HUES64 (cell line): ENCODE measurements at regions not wholly inside any gene's neighbourhood (a gene's known extent, or its start where the extent isn't known, plus 50 kb on each side); places are given as distances from the start of the nearest gene placed in this dataset.

Source experiments
- H3K27ac ChIP-seq: 2 replicates; pipeline ENCODE4 v1.7.0; 2013; ENCODE audit warnings: low read depth, low read length, inconsistent platforms
- H3K27me3 ChIP-seq: 2 replicates; pipeline ENCODE4 v1.6.1; 2013; ENCODE audit warnings: mild to moderate bottlenecking, low read length; ENCODE audit not compliant: insufficient read depth
- H3K36me3 ChIP-seq: 2 replicates; pipeline ENCODE4 v1.6.1; 2013; ENCODE audit warnings: mild to moderate bottlenecking, low read length; ENCODE audit not compliant: insufficient read depth
- H3K4me1 ChIP-seq: 2 replicates; pipeline ENCODE4 v1.6.1; 2013; ENCODE audit warnings: mild to moderate bottlenecking, low read length, moderate library complexity; ENCODE audit not compliant: insufficient read depth
- H3K4me3 ChIP-seq: 2 replicates; pipeline ENCODE4 v1.5.1; 2013; ENCODE audit warnings: mild to moderate bottlenecking, low read length, moderate library complexity
- H3K9ac ChIP-seq: 2 replicates; pipeline ENCODE4 v1.6.1; 2013; ENCODE audit warnings: mild to moderate bottlenecking, low read depth, low read length
- H3K9me3 ChIP-seq: 2 replicates; pipeline ENCODE4 v1.6.1; 2013; ENCODE audit warnings: low read depth, low read length; ENCODE audit not compliant: insufficient read depth
- WGBS: fragments of 150-250, 120-280 bp; methylation state at CpG from one replicate; pipeline ENCODE4 v1.1.7; 2013; ENCODE audit warnings: missing lambda C conversion rate; 5-methylcytosine and 5-hydroxymethylcytosine counted together

GRCh38 chr9:105129731-105130130 is 114.7 kb upstream of the SLC44A1 start:
- H3K27ac ChIP-seq, result no peak overlapping the region
- no peak overlapping the region for H3K4me3 ChIP-seq
- 76% methylated on average over 1 of the region's 1 CpG for WGBS

GRCh38 chr9:105131981-105132380 is 112.5 kb upstream of the SLC44A1 start:
- Histone ChIP-seq H3K9me3 (no peaks in the 10 kb centered on the region), H3K27ac (no peak overlapping the region), H3K27me3 (no peaks in the 10 kb centered on the region), H3K36me3 (no peaks in the 10 kb centered on the region), H3K4me1 (0 out of 2 replicates have a peak, but pooled peaks cover 4% of the 10 kb centered on the region), H3K9ac (no peak overlapping the region), H3K4me3 (no peak overlapping the region)
- 93% methylated on average over 3 of the region's 3 CpGs for WGBS

More at GRCh38 chr9:105129731-105130130, 114.7 kb upstream of the SLC44A1 start:
- Histone ChIP-seq H3K27me3 (no peaks in the 10 kb centered on the region), H3K36me3 (no peaks in the 10 kb centered on the region), H3K9ac (no peak overlapping the region), H3K4me1 (peaks cover 6% of the 10 kb centered on the region; the same call in 1 of the 2 replicates), H3K9me3 (no peaks in the 10 kb centered on the region)

DNA sequence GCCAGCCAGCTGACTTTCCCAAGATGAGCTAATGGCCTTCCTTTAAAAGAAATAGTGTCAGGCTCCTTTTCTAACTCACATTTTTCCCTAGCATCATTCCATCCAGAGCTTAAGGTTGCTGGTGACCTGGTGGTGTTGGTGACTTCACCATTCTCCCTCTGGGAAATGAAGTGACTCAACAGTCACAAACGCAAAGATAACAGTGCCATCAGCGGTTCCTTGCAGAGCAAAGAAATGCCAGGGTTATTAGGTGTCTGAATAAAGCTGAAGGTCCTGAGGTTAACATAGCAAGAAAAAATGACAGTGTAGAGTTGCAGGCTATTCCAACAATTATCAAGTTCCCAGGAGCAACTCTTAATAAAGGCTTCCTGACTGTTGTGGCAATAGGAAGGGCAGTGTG is 111.8 kb upstream of the SLC44A1 start:
- no peaks in the 10 kb centered on the region for H3K36me3 ChIP-seq
- no peaks in the 10 kb centered on the region for H3K27me3 ChIP-seq
- H3K4me1 ChIP-seq, result 0 out of 2 replicates have a peak, but pooled peaks cover 4% of the 10 kb centered on the region
- no peak overlapping the region for H3K9ac ChIP-seq
- H3K9me3 ChIP-seq, result no peaks in the 10 kb centered on the region
- 72% methylated on average over 2 of the region's 2 CpGs for WGBS
- H3K27ac ChIP-seq, result no peak overlapping the region
- H3K4me3 ChIP-seq, result no peak overlapping the region

DNA sequence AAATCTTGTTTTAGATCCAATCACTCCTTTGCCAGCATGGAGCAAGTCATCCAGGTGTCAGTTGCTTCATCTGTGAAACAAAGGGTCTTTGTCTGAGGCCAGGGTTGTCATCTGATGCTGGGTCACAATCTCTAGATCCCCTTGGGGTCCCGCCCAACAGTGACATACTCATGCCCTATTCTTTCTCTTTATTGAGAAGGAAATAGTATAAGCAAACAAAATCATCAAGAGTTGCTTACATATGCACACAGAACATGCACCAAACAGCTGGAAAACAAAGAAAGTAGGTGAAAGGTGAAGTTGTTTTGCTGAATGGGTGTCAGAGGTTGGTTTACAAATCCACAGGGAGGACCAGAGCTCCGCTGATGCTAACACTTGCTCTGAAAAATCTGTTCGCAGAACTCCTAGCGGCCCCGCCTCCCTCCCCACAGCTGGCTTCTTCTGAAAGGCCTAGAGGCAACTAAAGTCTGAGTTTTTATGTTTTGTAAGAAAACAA is 106.1 kb upstream of the SLC44A1 start:
- 0% methylated on average over 4 of the region's 5 CpGs for WGBS
- no peak overlapping the region for H3K4me3 ChIP-seq

GRCh38 chr9:105141146-105141975 is 103.1 kb upstream of the SLC44A1 start:
- Histone ChIP-seq H3K9me3 (no peaks in the 10 kb centered on the region), H3K4me3 (no peak overlapping the region), H3K27me3 (no peaks in the 10 kb centered on the region), H3K4me1 (peaks cover 26% of the 10 kb centered on the region), H3K36me3 (no peaks in the 10 kb centered on the region), H3K27ac (no peak overlapping the region), H3K9ac (no peak overlapping the region)
- WGBS, result 87% methylated on average over 5 of the region's 5 CpGs

More for the DNA sequence above, 106.1 kb upstream of the SLC44A1 start:
- Histone ChIP-seq H3K27me3 (no peaks in the 10 kb centered on the region), H3K27ac (peak overlapping the region; percentile 91; the same call in 1 of the 2 replicates), H3K9me3 (no peaks in the 10 kb centered on the region), H3K36me3 (no peaks in the 10 kb centered on the region), H3K9ac (no peak overlapping the region), H3K4me1 (peaks cover 26% of the 10 kb centered on the region)

GRCh38 chr9:105141976-105142250 is 102.5 kb upstream of the SLC44A1 start:
- no peak overlapping the region for H3K27ac ChIP-seq
- H3K9ac ChIP-seq, result no peak overlapping the region
- WGBS, result 89% methylated on average over 1 of the region's 1 CpG
- no peaks in the 10 kb centered on the region for H3K27me3 ChIP-seq
- H3K36me3 ChIP-seq, result no peaks in the 10 kb centered on the region
- no peaks in the 10 kb centered on the region for H3K9me3 ChIP-seq
- H3K4me1 ChIP-seq, result peaks cover 26% of the 10 kb centered on the region
- no peak overlapping the region for H3K4me3 ChIP-seq

GRCh38 chr9:105142406-105143135 is 101.9 kb upstream of the SLC44A1 start:
- Histone ChIP-seq H3K4me3 (no peak overlapping the region), H3K9me3 (no peaks in the 10 kb centered on the region), H3K27me3 (no peaks in the 10 kb centered on the region), H3K9ac (no peak overlapping the region), H3K36me3 (no peaks in the 10 kb centered on the region), H3K27ac (no peak overlapping the region), H3K4me1 (peaks cover 26% of the 10 kb centered on the region)
- 92% methylated on average over 7 of the region's 8 CpGs for WGBS

GRCh38 chr9:105143136-105143430 is 101.4 kb upstream of the SLC44A1 start:
- Histone ChIP-seq H3K4me3 (no peak overlapping the region), H3K27ac (no peak overlapping the region), H3K9ac (no peak overlapping the region), H3K36me3 (no peaks in the 10 kb centered on the region), H3K9me3 (no peaks in the 10 kb centered on the region), H3K4me1 (peaks cover 26% of the 10 kb centered on the region), H3K27me3 (no peaks in the 10 kb centered on the region)
- WGBS, result 94% methylated on average over 6 of the region's 6 CpGs

GRCh38 chr9:105144076-105144475 is 100.4 kb upstream of the SLC44A1 start:
- Histone ChIP-seq H3K4me3 (no peak overlapping the region), H3K27me3 (no peaks in the 10 kb centered on the region), H3K9me3 (no peaks in the 10 kb centered on the region), H3K4me1 (peaks cover 21% of the 10 kb centered on the region), H3K27ac (no peak overlapping the region), H3K9ac (no peak overlapping the region), H3K36me3 (no peaks in the 10 kb centered on the region)
- no CpG with 5 or more reads among the region's 1 CpG for WGBS

DNA sequence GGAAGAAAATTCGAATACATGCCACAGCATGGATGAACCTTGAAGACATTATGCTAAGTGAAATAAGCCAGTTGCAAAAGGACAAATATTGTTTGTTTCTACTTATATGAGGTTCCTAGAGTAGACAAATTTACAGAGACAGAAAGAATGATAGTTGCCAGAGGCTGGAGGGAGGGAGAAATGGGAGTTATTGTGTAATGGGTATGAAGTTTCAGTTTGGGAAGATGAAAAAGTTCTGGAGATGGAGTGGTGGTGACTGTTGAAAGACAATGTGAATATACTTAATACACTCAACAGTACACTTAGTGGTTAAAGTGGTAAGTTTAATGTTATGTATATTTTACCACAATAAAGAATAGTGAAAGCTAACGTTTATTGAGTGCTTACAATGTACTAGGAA is 99.6 kb upstream of the SLC44A1 start:
- Histone ChIP-seq H3K9me3 (no peaks in the 10 kb centered on the region), H3K4me3 (no peak overlapping the region), H3K27me3 (no peaks in the 10 kb centered on the region), H3K9ac (no peak overlapping the region), H3K4me1 (peaks cover 15% of the 10 kb centered on the region), H3K36me3 (no peaks in the 10 kb centered on the region), H3K27ac (no peak overlapping the region)
- WGBS, result 86% methylated on average over 1 of the region's 2 CpGs

- WGBS, result 94% methylated on average over 5 of the region's 5 CpGs
- H3K9ac ChIP-seq, result no peak overlapping the region
- H3K27ac ChIP-seq, result no peak overlapping the region
- no peaks in the 10 kb centered on the region for H3K9me3 ChIP-seq
- H3K27me3 ChIP-seq, result no peaks in the 10 kb centered on the region
- no peaks in the 10 kb centered on the region for H3K4me1 ChIP-seq
- no peaks in the 10 kb centered on the region for H3K36me3 ChIP-seq
- no peak overlapping the region for H3K4me3 ChIP-seq
Measured at GRCh38 chr9:105146677-105147076, 97.8 kb upstream of the SLC44A1 start.
